22Rv1 (cell line): ENCODE measurements at regions not wholly inside any gene's neighbourhood (a gene's known extent, or its start where the extent isn't known, plus 50 kb on each side); places are given as distances from the start of the nearest gene placed in this dataset.

Source experiments
- H3K27ac ChIP-seq: fragments of 450-650 bp; 2 replicates; pipeline ENCODE4 v1.5.1; 2017
- CTCF ChIP-seq: fragments of 450-650 bp; IDR thresholded peaks from 2 replicates; pipeline ENCODE4 v1.5.1; 2017; ENCODE audit warnings: mild to moderate bottlenecking
- ZFX ChIP-seq: fragments of 450-650 bp; IDR thresholded peaks from 2 replicates; pipeline ENCODE4 v1.6.1; 2017; ENCODE audit warnings: antibody characterized with exemption, borderline replicate concordance

GRCh38 chr11:69962152-69962551, 116.0 kb upstream of the ANO1 start:
- TF ChIP-seq CTCF (no peak), ZFX (no peak)
- H3K27ac ChIP-seq = no peak overlapping the region

- H3K27ac ChIP-seq = no peak overlapping the region
- TF ChIP-seq ZFX (no peak), CTCF (no peak)
These were observed 114.4 kb upstream of the ANO1 start for GRCh38 chr11:69963533-69964246.

GRCh38 chr11:69964247-69964643, 113.9 kb upstream of the ANO1 start:
- TF ChIP-seq CTCF (no peak), ZFX (no peak)
- H3K27ac ChIP-seq = no peak overlapping the region

GRCh38 chr11:69965821-69966582, 112.1 kb upstream of the ANO1 start:
- H3K27ac ChIP-seq = no peak overlapping the region
- TF ChIP-seq ZFX (no peak), CTCF (no peak)

- no peak overlapping the region for H3K27ac ChIP-seq
- no peak for TF ChIP-seq CTCF
- no peak for TF ChIP-seq ZFX
These were observed 111.6 kb upstream of the ANO1 start for GRCh38 chr11:69966583-69966835.

- H3K27ac ChIP-seq = no peak overlapping the region
- no peak for TF ChIP-seq CTCF
- TF ChIP-seq ZFX = no peak
These were observed 111.1 kb upstream of the ANO1 start for GRCh38 chr11:69966910-69967483.

GRCh38 chr11:69967484-69967883, 110.6 kb upstream of the ANO1 start:
- TF ChIP-seq CTCF (no peak), ZFX (no peak)
- no peak overlapping the region for H3K27ac ChIP-seq
